Epithelial cell of prostate (primary cell): ENCODE measurements at regions not wholly inside any gene's neighbourhood (a gene's known extent, or its start where the extent isn't known, plus 50 kb on each side); places are given as distances from the start of the nearest gene placed in this dataset.
"Not testable (repeated sequence)": the region's sequence is repeated elsewhere in the genome, so short reads cannot be mapped to it uniquely, and the experiment has no call there.

ENCODE experiments used
- DNase-seq: peaks from one replicate; pipeline ENCODE4 v3.0.0-alpha.2; 2011; ENCODE audit warnings: low read depth, low spot score
- H3K27ac ChIP-seq: fragments of 450-650 bp; 2 replicates; pipeline ENCODE4 v1.5.1; 2017; ENCODE audit warnings: mild to moderate bottlenecking

DNA sequence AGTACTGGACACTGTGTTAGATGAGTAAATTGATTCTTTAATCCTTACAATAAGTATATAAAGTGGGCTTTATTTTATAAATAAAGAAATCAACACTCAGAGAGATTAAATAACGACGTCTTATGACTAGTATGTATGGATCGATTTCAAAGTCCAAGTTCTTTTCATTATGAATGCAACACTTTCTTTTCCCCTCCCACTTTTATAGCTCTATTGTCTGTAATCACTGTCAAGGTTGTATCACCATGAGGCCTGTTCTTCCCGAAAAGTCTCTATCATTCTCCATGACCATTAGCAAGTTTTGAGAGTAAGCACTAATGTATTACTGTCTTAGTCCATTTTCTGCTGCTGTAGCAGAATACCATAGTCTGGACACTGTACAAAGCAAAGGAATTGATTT is 228.4 kb downstream of the TLR4 start:
- DNase-seq: no peak
- no peak overlapping the region for H3K27ac ChIP-seq

DNA sequence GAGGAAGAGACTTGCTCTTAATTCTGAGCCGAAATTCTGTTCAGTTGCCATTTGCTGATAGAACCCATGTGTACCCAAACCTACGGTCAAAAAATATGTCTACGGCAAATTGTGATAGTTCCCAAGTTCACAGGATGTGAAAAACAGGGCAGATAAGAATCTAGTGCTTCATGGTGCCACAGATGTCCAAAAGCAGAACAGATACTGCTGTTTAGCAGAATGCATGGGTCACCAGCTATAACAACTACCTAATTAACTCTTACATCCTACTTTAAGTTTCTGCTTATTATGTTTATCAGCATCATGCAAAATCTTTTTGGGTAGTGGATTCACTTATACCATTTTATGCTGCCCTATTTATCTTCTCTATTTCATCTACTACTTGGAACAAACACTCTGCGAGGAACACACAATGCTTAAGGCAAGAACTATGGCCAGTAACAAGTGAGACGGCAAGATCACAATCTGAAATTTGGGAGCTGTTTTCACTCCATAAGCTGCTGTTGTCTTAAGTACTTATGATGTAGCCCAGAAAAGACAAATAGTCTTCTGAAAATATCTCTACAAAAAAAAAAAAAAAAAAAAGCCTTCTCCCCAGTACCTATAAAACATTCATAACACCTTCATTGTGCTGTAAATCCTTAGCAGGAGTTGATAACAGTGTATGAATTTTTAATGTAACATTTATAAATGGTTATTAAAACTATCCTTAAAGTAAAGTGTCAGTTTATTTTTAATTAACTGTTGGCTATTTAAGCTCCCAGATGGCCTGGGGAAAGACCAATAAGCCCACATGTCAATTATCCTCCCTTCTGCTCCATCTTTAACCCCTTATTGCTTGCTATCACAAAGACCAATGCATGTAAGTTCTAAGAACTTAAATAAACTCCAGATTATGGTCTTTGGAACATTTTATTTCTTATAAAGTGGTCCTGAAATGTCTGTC is 232.3 kb downstream of the TLR4 start:
- H3K27ac ChIP-seq: no peak overlapping the region
- DNase-seq: no peak

DNA sequence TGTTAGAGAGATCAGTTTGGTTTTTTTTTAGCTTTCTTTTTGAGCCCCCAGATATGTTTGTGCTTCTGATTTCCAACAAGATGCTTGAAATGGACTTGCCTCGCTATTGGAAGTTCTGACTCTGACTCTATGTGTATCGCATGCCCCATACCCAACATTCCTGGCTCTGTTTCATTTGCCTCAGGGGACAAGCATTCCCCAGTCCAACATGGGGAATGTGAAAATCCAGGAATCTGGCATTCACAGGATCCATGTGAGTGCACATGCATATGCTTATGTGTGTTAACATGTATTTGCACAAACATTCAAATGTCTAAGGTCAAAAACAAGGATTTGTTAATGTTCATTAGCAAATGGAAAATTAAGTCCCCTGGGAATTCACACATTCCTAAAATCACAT is 233.9 kb downstream of the TLR4 start:
- H3K27ac ChIP-seq: no peak overlapping the region
- no peak for DNase-seq

DNA sequence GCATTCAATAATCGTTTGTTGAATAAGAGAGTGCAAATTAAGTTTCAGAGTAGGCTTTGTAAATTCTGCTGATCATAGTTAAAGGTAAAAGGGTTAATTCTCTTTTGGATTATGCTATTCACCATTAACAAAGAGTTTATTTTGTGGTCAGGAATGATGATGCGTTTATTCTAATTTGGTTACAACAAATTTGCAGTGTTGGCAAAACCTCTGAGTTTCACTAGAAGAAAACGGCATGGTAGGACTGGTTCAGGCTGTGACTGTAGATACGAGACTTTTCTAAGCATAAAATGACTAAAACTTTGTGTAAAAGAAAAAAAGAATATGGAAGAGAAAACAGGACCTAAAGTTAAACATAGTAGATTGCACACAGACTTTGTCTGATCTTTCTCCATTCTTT is 234.7 kb downstream of the TLR4 start:
- no peak for DNase-seq
- H3K27ac ChIP-seq: no peak overlapping the region

DNA sequence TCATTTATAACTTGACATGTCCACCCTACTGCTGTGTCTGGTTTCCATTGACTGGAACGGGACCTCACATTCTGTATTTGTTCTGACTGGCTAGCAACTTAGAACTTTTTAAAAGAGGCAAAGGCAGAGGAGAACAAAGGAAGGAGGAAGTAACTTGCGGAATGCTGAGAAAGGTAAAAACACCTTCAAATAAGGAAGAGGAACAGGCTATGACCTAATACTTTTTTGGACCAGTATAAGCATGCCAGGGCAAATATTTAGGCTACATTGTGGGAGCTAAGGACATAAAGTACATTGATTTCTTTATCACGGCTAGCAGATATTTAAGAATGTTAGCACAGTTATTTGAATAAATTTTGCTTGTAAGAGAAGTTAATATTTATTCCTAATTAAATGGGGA is 240.5 kb downstream of the TLR4 start:
- H3K27ac ChIP-seq: peak overlapping the region; percentile 64
- DNase-seq: not testable (repeated sequence)

DNA sequence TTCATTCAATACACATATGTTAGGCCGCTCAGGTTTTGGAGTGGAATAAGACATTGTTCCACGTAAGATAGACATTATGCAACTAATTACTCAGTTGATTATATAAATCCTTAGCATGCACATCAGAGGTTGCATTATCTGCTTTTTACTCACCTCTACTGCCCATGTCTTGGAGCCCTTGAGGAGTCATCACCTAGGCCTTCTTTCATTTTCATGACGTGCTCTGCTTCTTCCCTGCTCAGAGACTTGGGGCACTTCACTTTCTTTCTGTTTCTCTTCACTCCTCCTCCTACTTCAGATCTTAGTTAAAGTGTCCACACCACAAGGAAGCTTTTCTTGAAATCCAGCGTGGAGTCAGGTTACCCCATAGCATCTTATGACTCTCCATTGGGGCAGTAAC is 241.1 kb downstream of the TLR4 start:
- H3K27ac ChIP-seq: peak overlapping the region; percentile 64
- DNase-seq: peak; percentile 20

DNA sequence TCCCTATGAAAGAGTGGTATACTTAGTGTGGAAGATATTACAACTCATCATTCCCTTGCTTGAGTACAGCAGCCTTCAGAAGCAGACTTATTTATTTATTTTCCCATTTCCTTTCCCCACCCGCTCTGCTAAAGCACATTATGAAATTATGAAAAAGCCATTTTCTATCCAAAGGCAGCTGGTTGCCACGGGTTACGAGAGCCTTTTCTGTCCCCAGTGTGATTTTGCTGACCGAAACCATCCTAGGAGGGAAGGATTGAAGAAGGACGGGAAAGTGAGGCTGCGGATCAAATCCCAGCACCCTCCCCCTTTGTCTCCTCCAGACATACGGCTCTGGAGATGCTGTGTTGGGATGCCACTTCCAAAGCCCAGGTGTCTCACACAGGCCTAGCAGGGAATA is 246.9 kb downstream of the TLR4 start:
- DNase-seq: no peak
- no peak overlapping the region for H3K27ac ChIP-seq

DNA sequence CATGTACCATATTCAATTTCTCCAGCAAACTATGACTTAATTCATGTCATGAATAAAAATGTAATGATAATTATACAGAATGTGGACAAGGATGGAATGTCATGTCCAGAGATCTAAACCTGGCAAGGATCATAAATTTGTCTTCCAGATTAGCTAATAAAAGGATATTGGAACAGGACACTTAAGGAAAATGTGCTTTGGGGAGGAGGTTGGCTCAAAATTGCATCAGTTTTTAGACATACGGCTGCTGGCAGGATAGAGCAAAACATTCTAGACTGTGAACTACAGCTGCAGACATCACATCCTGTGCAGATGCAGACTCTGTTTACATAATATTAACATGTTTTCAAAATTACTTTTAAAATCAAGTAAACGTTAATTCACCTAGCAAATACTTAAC is 248.4 kb downstream of the TLR4 start:
- no peak overlapping the region for H3K27ac ChIP-seq

DNA sequence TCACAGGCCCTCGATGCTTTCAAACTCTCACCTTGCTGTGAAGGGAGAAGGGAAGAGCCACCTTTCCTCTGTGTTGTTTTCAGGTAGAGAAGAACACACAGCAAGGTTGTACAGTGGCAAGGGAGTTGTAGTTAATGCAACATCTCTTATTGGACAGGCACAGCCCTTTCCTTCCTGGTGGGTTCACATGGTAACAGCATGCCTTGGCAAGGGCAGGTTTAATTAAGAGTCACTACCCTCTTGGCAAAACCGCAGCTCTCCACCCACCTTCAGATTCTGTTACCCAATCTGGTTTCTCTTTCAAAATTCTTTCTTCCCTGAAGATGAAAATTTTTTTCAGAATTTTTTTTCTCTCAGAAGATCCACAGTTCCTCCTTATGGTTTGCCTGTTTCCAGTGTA is 253.1 kb downstream of the TLR4 start:
- peak; percentile 63 for DNase-seq
- no peak overlapping the region for H3K27ac ChIP-seq

More for the DNA sequence above, 248.4 kb downstream of the TLR4 start:
- no peak for DNase-seq

DNA sequence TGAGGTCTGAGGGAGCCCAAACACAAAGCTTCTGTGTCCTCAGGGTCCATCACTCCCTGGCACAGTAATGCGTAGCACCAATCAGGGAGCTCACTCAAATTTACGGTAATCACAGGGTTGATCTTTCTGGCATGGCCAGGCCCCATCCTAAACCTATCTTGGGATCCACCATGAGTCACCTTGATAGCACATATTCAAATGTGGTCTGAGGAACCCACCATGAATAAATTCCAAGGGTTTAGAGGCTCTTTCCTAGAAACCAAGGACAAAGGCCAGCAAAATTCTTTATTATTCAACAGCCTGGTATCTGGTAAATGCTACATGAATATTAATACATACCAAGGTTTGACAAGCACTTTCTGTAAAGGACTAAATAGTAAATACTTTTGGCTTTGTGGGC is 254.5 kb downstream of the TLR4 start:
- DNase-seq: no peak
- no peak overlapping the region for H3K27ac ChIP-seq

DNA sequence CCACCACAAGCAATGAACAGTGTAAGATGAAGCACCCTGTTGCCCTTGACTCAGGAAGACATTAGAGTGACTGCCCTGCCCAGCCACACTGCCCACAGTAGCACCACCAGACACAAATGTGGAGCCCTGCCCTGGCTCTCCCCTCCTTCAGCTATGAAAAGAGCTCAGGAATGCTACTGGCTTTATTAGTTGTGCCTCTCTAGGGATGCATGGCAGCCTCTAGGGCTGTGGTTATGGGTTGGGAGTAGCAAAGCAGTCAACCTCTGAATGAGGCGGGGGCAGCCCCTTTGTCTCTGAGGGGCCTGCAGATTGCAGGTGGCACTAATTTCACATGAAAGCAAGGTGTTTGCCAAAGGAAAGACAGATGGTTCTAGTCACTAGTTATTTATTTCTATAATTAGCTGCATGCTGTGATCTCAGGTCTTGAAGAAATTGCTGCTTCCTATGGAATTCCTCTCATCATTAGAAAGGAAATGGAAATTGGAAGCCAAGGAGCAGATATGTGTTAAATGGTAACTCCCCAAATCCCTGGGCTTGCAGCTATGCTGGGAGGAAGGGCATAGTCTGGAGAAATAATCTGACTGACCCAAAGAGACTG is 259.4 kb downstream of the TLR4 start:
- no peak overlapping the region for H3K27ac ChIP-seq
- DNase-seq: no peak

DNA sequence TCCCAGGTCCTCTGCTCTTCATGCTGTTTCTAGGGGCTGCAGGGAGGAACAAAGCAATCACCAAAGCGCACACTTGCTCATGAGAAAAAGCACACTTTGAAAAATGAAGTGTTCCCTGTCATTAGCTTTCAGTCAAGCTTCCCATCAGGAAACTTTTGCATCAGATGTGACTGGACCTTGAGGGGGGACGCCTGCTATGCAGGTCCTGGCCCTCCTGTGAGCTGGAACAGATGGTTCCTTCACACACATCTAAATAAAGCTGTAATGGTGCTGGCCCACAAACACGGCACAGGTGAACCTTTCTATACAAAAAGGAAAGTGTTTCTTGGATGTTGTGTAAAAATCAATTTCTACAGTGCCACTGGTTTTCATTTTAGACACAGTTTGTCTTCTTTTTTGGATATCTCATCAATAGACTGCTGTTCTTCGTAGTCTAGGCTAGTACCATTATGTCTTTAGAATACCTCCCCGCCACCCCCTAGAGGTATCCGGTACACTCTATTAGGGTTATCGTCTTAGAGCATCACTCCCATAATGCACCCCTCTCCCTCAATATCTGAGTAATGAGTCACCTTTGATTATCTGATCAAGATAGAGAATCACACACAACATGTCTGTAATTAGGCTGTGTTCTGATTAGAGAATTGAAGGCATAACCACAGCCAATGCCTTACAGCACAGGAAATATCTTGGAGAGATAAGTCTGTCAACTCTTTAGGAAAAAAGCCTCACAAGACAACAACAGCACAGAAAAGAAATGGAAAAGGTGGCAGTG is 266.3 kb downstream of the TLR4 start:
- H3K27ac ChIP-seq: no peak overlapping the region
- no peak for DNase-seq

DNA sequence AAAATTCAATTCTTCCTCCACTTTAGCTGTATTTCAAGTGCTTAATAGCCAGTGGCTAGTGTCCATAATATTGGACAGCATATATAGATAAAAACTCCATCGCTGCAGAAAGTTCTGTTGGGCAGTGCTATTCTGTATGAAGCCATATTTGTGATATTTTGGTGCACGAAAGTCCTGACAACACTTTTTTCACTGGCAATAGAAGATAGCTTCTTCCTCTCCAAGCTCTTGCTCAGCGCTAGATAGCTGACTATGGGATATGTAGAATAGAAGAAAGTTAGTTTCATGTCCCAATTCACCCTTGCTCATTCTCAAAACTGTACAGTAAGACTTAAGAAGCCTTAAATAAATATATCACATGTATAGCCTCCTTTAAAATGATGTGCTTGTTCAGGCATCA is 269.9 kb downstream of the TLR4 start:
- H3K27ac ChIP-seq: no peak overlapping the region
- no peak for DNase-seq

DNA sequence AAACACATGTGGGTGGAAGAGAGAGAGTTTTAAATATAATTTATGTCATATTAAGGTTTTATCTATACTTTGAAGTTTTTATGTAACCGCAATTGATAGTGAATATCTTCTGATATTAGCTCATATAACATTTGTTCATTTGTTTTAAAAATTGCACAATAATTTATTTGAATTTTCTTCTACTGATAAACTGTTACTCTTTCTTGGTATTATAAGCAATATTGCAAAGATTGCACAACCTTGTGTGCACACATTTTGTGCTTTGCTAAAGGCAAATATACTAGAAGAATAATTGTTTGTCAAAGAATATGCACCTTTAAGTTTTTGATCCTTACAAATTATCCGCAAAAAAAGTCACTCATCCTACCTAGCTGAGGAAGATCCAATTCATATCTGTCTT is 275.7 kb downstream of the TLR4 start:
- no peak overlapping the region for H3K27ac ChIP-seq
- DNase-seq: no peak

DNA sequence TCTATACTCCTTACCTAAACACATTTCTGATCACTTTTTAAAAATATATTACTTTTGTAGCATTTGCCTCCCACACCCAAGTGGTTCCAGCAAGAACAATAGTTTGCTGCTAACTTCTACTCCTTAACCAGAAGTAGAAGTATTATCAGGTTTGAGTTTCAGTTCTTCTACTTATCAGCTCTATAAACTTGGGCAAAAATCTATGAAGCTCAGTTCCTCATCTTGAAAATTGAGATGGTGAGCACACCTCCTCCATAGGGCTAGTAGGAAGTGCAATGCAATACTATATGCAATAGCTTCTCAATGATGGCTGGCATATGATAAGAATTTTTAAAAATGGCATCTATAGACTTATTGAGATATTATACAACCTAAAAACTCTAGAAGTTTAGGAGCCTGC is 283.7 kb downstream of the TLR4 start:
- H3K27ac ChIP-seq: no peak overlapping the region
- no peak for DNase-seq

DNA sequence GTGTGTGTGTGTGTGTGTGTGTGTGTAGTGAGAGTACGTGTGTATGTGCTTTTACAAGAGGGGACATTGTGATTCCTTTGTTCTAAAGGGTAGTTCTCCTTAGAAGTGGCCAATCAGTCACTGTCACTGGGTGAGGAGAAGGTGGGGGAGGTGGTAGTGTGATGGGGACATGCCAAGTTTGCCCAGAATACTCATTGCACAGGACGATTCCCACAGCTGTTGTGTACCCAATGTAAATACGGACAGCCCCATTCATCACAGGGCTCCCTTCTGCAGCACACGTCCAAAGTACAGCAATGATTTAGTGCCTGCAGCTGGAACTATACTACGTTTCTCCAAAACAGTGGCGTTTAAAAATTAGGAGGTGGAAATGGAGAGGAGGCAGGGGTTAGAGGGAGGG is 287.8 kb downstream of the TLR4 start:
- no peak for DNase-seq
- no peak overlapping the region for H3K27ac ChIP-seq

DNA sequence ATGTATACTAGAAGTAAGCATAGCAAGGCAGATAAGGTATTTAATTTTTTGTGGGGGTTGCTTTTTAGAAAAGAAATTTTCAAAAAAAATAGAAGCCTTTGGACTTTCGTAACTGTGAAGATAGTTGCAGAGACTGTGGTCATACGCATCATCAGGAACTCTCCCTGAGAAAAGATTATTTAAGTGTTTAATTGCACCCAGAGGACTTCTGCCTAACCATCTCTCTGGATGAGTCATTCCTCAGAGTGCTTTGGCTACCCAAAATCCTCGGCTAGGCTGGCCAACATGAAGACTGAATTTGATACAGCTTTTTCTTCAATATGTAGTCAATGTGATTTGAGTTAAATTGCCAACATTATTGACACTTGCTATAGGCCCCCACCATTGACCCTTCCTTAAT is 296.4 kb downstream of the TLR4 start:
- DNase-seq: no peak
- no peak overlapping the region for H3K27ac ChIP-seq

DNA sequence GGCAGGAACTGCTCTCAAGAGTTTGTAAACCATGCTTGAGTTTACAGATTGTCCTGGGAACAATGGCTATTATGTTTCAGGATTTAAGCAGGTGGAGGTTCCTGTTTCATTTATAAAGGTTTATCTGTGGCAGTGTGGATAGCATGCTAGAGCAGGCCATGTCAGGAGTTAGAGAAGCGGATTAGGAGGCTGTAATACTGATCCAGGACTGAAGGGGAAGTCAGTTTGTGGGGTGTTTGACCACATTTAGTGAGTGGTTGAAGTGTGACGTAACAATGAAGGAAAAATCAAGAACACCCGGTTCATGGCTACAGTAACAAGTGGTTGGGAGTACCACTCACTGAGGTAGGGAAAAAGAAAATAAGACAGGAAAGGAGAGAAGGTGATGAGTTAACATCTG is 299.0 kb downstream of the TLR4 start:
- H3K27ac ChIP-seq: no peak overlapping the region
- no peak for DNase-seq

DNA sequence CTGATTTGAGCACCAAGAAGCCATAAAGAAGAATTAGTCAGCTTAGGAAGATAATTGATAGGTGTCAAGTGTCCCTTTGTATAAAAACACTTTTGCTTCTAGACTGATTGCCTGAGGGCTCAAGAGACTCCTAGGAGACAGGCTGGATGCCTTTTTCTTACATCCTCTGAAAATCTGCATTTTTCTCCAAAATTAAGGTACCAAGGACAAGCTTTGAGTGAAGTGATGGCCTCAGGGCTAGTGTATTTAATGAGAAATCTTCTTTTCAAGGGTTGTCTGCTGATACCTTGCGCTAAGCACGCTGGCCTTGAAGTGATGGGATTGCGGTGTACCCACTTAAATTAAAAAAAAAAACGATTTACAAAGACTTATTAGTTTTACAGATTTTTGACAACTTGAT is 304.0 kb downstream of the TLR4 start:
- H3K27ac ChIP-seq: no peak overlapping the region
- no peak for DNase-seq

DNA sequence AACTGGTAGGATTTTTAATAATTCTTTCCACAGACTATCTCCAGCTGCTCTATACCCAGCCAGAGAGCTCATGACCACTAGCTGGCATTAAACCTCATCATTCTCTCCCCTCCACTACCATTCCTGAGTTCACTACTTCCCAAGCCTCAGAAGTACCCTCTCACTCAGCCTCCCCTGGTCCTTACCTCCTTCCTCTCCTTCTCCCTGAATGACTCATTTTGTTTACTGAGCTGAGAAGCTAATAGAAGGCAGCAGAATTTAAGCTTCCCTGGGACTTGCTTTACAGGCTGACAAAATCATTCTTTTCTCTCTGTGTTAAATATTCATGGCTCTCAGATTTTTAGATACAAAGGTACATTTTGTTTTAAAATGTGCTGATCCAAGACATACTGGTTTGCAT is 305.4 kb downstream of the TLR4 start:
- DNase-seq: no peak
- no peak overlapping the region for H3K27ac ChIP-seq

DNA sequence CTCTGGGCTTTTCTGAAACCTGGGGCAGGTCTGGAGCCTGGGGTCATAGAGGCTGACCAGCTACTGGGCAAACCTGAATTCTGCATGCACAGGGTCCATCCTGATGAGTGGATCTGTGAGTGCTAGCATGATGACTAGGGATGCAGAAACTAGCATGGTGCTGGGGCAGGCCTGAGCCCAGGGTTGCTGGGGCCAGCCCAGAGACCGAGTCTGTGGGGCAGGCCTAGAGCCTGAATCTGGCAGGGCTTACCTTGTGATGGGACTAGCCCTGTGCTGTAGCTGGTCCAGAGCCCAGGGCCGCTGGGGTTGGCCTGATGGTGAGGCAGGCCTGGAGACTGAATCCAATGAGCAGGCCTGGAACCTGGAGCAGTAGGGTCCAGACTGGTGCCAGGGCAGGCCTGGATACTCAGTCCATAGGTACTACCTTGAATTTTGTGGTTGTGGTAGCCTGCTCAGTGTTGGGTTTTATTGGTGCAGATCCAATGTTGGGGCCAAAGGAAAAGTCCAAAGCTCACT is 313.5 kb downstream of the TLR4 start:
- DNase-seq: no peak
- no peak overlapping the region for H3K27ac ChIP-seq
